ENCODE measurements at regions not wholly inside any gene's neighbourhood (a gene's known extent, or its start where the extent isn't known, plus 50 kb on each side); places are given as distances from the start of the nearest gene placed in this dataset.

GRCh38 chr13:85411591-85411990, 387.6 kb downstream of the SLITRK6 start:
- no peaks in the 10 kb centered on the region for H3K4me1 Mint-ChIP-seq (ENCODE audit: low read depth)
- DNase-seq (no peak), ATAC-seq (replicated peaks in 1 of 2) (no peak)
- peaks cover 2% of the 10 kb centered on the region in 2 donors for H3K9me3 Mint-ChIP-seq
- H3K27me3 Mint-ChIP-seq (ENCODE audit: low read depth) = no peaks in the 10 kb centered on the region
- H3K36me3 Mint-ChIP-seq (ENCODE audit: insufficient read depth in 2 of 2) = no peaks in the 10 kb centered on the region
- H3K4me3 Mint-ChIP-seq = no peak overlapping the region
- no peak overlapping the region for H3K27ac Mint-ChIP-seq

DNA sequence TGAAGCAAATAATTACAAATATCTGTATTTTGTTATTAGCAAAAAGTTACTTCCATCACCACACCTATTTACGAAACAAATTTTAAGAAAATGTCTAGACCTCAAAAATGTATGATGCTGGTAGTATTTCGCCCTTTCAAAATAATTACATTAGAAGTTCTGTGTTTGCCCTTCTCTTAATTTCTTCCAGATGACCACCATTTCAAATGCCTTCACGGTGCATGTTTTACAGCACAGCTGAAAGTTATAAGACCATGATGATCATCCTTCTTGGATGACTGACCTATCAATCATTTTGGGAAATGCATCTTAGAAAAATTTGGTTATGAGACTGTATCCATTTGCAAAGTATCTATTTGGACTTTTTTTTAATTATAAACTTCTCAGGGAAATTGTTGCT, 390.8 kb downstream of the SLITRK6 start:
- no peak overlapping the region for H3K4me3 Mint-ChIP-seq
- H3K27me3 Mint-ChIP-seq (ENCODE audit: low read depth) = no peaks in the 10 kb centered on the region
- H3K9me3 Mint-ChIP-seq = peaks cover 3 to 4% of the 10 kb centered on the region in 2 donors
- H3K4me1 Mint-ChIP-seq (ENCODE audit: low read depth) = no peaks in the 10 kb centered on the region
- no peak overlapping the region for H3K27ac Mint-ChIP-seq
- ATAC-seq (replicated peaks in 1 of 2) (no peak), DNase-seq (no peak)
- H3K36me3 Mint-ChIP-seq (ENCODE audit: insufficient read depth in 2 of 2) = no peaks in the 10 kb centered on the region

DNA sequence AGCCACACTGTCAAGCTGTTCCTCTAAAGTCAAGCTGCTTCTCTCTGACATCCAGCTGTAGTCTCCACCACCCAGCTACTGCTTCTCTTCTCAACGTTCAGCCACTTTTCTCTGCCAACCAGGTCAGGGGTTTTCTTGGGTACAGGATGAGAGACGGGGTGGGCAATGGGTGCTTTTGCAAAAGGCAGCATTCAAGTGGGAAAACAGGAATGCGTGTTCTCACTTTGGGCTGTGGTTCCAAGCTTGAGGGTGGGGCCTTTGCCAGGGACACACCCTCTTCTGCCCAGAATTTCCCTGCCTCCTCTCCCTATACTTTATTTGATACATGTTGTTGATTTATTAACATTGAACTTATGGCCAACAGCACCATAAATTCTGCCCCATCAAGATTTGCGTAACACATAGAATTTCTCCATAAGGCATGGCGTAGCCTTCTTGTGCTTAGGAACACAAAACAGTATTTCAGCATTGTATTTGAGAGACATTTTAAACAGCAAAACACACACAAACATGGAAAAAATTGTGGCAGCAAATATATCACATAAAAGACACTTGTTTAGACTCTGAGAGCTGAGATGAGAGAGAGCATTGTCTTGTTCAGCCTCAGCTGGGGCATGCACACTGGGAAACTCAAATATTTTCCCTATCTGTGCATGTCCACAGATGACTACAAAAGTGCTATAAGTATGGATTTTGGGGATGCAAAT, 392.8 kb downstream of the SLITRK6 start:
- Mint-ChIP-seq H3K4me3 (no peak overlapping the region), H3K27ac (no peak overlapping the region), H3K36me3 (ENCODE audit: insufficient read depth in 2 of 2) (no peaks in the 10 kb centered on the region), H3K4me1 (ENCODE audit: low read depth) (no peaks in the 10 kb centered on the region), H3K9me3 (peaks cover 4% of the 10 kb centered on the region in 2 donors), H3K27me3 (ENCODE audit: low read depth) (no peaks in the 10 kb centered on the region)
- DNase-seq = no peak
- ATAC-seq (replicated peaks in 1 of 2) = no peak

DNA sequence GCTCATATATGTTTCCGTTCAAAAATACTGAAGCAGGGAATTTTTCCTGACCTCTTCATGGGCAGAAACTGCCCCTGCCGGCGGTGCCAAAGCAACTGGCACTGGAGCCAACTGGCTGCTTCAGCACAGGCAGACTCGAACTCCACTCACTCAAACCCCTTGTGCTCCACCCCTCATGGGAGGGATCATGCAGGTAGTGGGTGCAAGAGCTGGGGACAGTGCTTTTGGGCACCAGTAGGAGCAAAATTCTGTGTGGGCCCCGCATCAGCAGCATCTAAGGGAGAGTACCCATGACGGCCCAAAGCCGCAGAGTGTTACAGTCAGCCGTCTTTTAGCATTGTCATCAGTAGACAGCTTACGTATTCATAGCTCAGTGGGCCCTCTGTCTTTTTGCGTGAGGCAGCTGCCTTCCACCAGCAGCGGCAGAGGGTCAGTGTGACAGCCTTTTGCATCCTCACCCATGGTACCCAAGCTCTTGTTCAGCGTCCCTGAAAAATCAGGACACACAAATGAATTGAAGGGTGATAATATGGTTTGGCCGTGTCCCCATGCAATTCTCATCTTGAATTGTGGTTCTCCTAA, 393.8 kb downstream of the SLITRK6 start:
- H3K9me3 Mint-ChIP-seq = peaks cover 2 to 4% of the 10 kb centered on the region in 2 donors
- H3K4me3 Mint-ChIP-seq = no peak overlapping the region
- H3K4me1 Mint-ChIP-seq (ENCODE audit: low read depth) = no peaks in the 10 kb centered on the region
- DNase-seq (no peak), ATAC-seq (replicated peaks in 1 of 2) (no peak)
- H3K36me3 Mint-ChIP-seq (ENCODE audit: insufficient read depth in 2 of 2) = no peaks in the 10 kb centered on the region
- H3K27me3 Mint-ChIP-seq (ENCODE audit: low read depth) = no peaks in the 10 kb centered on the region
- H3K27ac Mint-ChIP-seq = no peak overlapping the region

GRCh38 chr13:85386424-85386823, 412.8 kb downstream of the SLITRK6 start:
- peaks cover 5% of the 10 kb centered on the region in 2 donors for H3K9me3 Mint-ChIP-seq
- no peaks in the 10 kb centered on the region for H3K36me3 Mint-ChIP-seq (ENCODE audit: insufficient read depth in 2 of 2)
- H3K27ac Mint-ChIP-seq = no peak overlapping the region
- ATAC-seq (replicated peaks in 1 of 2) = no peak
- no peaks in the 10 kb centered on the region for H3K4me1 Mint-ChIP-seq (ENCODE audit: low read depth)
- no peak for DNase-seq
- H3K27me3 Mint-ChIP-seq (ENCODE audit: low read depth) = no peaks in the 10 kb centered on the region
- H3K4me3 Mint-ChIP-seq = no peak overlapping the region

- ATAC-seq (replicated peaks in 1 of 2) = no peak
- no peaks in the 10 kb centered on the region for H3K36me3 Mint-ChIP-seq (ENCODE audit: insufficient read depth in 2 of 2)
- H3K27ac Mint-ChIP-seq = no peak overlapping the region
- no peak overlapping the region for H3K4me3 Mint-ChIP-seq
- no peaks in the 10 kb centered on the region for H3K27me3 Mint-ChIP-seq (ENCODE audit: low read depth)
- no peaks in the 10 kb centered on the region for H3K4me1 Mint-ChIP-seq (ENCODE audit: low read depth)
- no peak for DNase-seq
- peaks cover 2 to 12% of the 10 kb centered on the region in 2 donors for H3K9me3 Mint-ChIP-seq
Measured at GRCh38 chr13:85383291-85383690, 415.9 kb downstream of the SLITRK6 start.

- DNase-seq (no peak), ATAC-seq (replicated peaks in 1 of 2) (no peak)
- H3K27ac Mint-ChIP-seq = no peak overlapping the region
- no peaks in the 10 kb centered on the region for H3K27me3 Mint-ChIP-seq (ENCODE audit: low read depth)
- H3K36me3 Mint-ChIP-seq (ENCODE audit: insufficient read depth in 2 of 2) = no peaks in the 10 kb centered on the region
- H3K4me3 Mint-ChIP-seq = no peak overlapping the region
- peaks cover 2 to 11% of the 10 kb centered on the region in 2 donors for H3K9me3 Mint-ChIP-seq
- no peaks in the 10 kb centered on the region for H3K4me1 Mint-ChIP-seq (ENCODE audit: low read depth)
Measured at GRCh38 chr13:85381082-85381481, 418.1 kb downstream of the SLITRK6 start.

DNA sequence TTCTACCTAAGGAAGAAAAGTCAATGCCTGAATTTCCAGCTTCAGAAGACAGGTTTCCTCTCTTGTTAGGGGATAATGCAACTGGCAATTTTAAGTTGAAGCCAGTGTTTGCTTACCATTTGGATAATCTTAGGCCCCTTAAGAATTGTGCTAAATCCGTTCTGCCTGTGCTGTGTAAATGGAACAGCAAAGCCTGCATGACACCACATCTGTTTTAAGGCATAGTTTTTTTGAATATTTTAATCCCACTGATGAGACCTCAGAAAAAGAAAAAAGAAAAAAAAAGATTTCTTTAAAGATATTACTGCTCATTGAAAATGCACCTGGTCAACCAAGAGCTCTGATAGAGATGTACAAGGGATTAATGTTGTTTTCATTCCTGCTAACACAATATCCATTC, 419.2 kb downstream of the SLITRK6 start:
- H3K9me3 Mint-ChIP-seq = peaks cover 2 to 9% of the 10 kb centered on the region in 2 donors
- H3K27me3 Mint-ChIP-seq (ENCODE audit: low read depth) = no peaks in the 10 kb centered on the region
- no peak for ATAC-seq (replicated peaks in 1 of 2)
- H3K4me1 Mint-ChIP-seq (ENCODE audit: low read depth) = no peaks in the 10 kb centered on the region
- no peak for DNase-seq
- no peaks in the 10 kb centered on the region for H3K36me3 Mint-ChIP-seq (ENCODE audit: insufficient read depth in 2 of 2)
- no peak overlapping the region for H3K4me3 Mint-ChIP-seq
- no peak overlapping the region for H3K27ac Mint-ChIP-seq

GRCh38 chr13:85379433-85379832, 419.8 kb downstream of the SLITRK6 start:
- ATAC-seq (replicated peaks in 1 of 2) = no peak
- no peaks in the 10 kb centered on the region for H3K27me3 Mint-ChIP-seq (ENCODE audit: low read depth)
- no peak for DNase-seq
- H3K9me3 Mint-ChIP-seq = peaks cover 3 to 9% of the 10 kb centered on the region in 2 donors
- H3K36me3 Mint-ChIP-seq (ENCODE audit: insufficient read depth in 2 of 2) = no peaks in the 10 kb centered on the region
- H3K4me1 Mint-ChIP-seq (ENCODE audit: low read depth) = no peaks in the 10 kb centered on the region
- no peak overlapping the region for H3K27ac Mint-ChIP-seq
- peak overlapping the region in 1 of 2 donors; percentile 48 for H3K4me3 Mint-ChIP-seq

GRCh38 chr13:85377783-85378182, 421.4 kb downstream of the SLITRK6 start:
- ATAC-seq (replicated peaks in 1 of 2) = no peak
- Mint-ChIP-seq H3K36me3 (ENCODE audit: insufficient read depth in 2 of 2) (no peaks in the 10 kb centered on the region), H3K27ac (no peak overlapping the region), H3K4me3 (no peak overlapping the region), H3K27me3 (ENCODE audit: low read depth) (no peaks in the 10 kb centered on the region), H3K4me1 (ENCODE audit: low read depth) (no peaks in the 10 kb centered on the region), H3K9me3 (peaks cover 3 to 9% of the 10 kb centered on the region in 2 donors)
- no peak for DNase-seq

GRCh38 chr13:85373322-85373721, 425.9 kb downstream of the SLITRK6 start:
- H3K9me3 Mint-ChIP-seq = peaks cover 1 to 2% of the 10 kb centered on the region in 2 donors
- H3K36me3 Mint-ChIP-seq (ENCODE audit: insufficient read depth in 2 of 2) = no peaks in the 10 kb centered on the region
- no peaks in the 10 kb centered on the region for H3K27me3 Mint-ChIP-seq (ENCODE audit: low read depth)
- no peak overlapping the region for H3K4me3 Mint-ChIP-seq
- no peaks in the 10 kb centered on the region for H3K4me1 Mint-ChIP-seq (ENCODE audit: low read depth)
- no peak overlapping the region for H3K27ac Mint-ChIP-seq
- ATAC-seq (replicated peaks in 1 of 2) (no peak), DNase-seq (no peak)

- H3K27me3 Mint-ChIP-seq (ENCODE audit: low read depth) = no peaks in the 10 kb centered on the region
- H3K9me3 Mint-ChIP-seq = peaks cover 0 to 2% of the 10 kb centered on the region in 2 donors
- no peak overlapping the region for H3K27ac Mint-ChIP-seq
- no peaks in the 10 kb centered on the region for H3K4me1 Mint-ChIP-seq (ENCODE audit: low read depth)
- no peaks in the 10 kb centered on the region for H3K36me3 Mint-ChIP-seq (ENCODE audit: insufficient read depth in 2 of 2)
- DNase-seq = no peak
- no peak overlapping the region for H3K4me3 Mint-ChIP-seq
- ATAC-seq (replicated peaks in 1 of 2) = no peak
Measured at GRCh38 chr13:85371254-85371653, 428.0 kb downstream of the SLITRK6 start.

- DNase-seq (no peak), ATAC-seq (replicated peaks in 1 of 2) (no peak)
- Mint-ChIP-seq H3K4me3 (no peak overlapping the region), H3K27me3 (ENCODE audit: low read depth) (no peaks in the 10 kb centered on the region), H3K4me1 (ENCODE audit: low read depth) (no peaks in the 10 kb centered on the region), H3K27ac (no peak overlapping the region), H3K9me3 (peaks cover 2 to 3% of the 10 kb centered on the region in 2 donors), H3K36me3 (ENCODE audit: insufficient read depth in 2 of 2) (no peaks in the 10 kb centered on the region)
Measured at GRCh38 chr13:85368686-85369085, 430.5 kb downstream of the SLITRK6 start.

- Mint-ChIP-seq H3K27ac (no peak overlapping the region), H3K27me3 (ENCODE audit: low read depth) (no peaks in the 10 kb centered on the region), H3K9me3 (peaks cover 3% of the 10 kb centered on the region in 2 donors), H3K36me3 (ENCODE audit: insufficient read depth in 2 of 2) (no peaks in the 10 kb centered on the region), H3K4me3 (no peak overlapping the region), H3K4me1 (ENCODE audit: low read depth) (no peaks in the 10 kb centered on the region)
- no peak for DNase-seq
- ATAC-seq (replicated peaks in 1 of 2) = no peak
Measured at GRCh38 chr13:85367887-85368286, 431.3 kb downstream of the SLITRK6 start.
